Endothelial cell of umbilical vein (primary cell): ENCODE measurements at regions not wholly inside any gene's neighbourhood (a gene's known extent, or its start where the extent isn't known, plus 50 kb on each side); places are given as distances from the start of the nearest gene placed in this dataset.

Experiments used
- BruUV-seq: library from RNA; stranded (reverse); fragments of 400-500 nt; replicated peaks from 2 replicates; lab custom pipeline; 2021; lab: Mats Ljungman, UMichigan
- CTCF ChIA-PET: fragments of 300-600, 350-600 bp; sonication (Branson Sonifier 250); formaldehyde crosslinking; loops from one replicate; lab custom pipeline; 2021; ENCODE audit warnings: antibody characterized with exemption, inconsistent platforms; lab: Charles Lee
- POLR2A ChIA-PET: fragments of 300-600, 350-600 bp; sonication (Branson Sonifier 250); formaldehyde crosslinking; loops from one replicate; lab custom pipeline; 2021; ENCODE audit warnings: antibody characterized with exemption, inconsistent platforms; lab: Charles Lee
- DNase-seq: peaks from one replicate; pipeline ENCODE4 v3.0.0-alpha.2; 2011; ENCODE audit warnings: low read depth, low spot score
- FAIRE-seq: peaks from 2 replicates; lab custom pipeline; 2011; peaks lifted over from hg19 to GRCh38; lab: Jason Lieb, UNC
- H2AFZ ChIP-seq: 2 replicates; pipeline ENCODE4 v1.6.0; 2012; ENCODE audit warnings: low read depth, low read length, control low read depth, inconsistent platforms
- H3K27ac ChIP-seq: 2 replicates; pipeline ENCODE4 v1.5.1; 2011; ENCODE audit warnings: low read depth, mild to moderate bottlenecking, control low read depth, low read length, moderate library complexity; ENCODE audit not compliant: insufficient read depth
- H3K27me3 ChIP-seq, 2 experiments: 2 replicates each; pipeline versions ENCODE4 v1.6.0 to v1.6.1; 2011; ENCODE audit warnings: low read length in 2 of 2, mixed read lengths in 1 of 2; ENCODE audit not compliant: control insufficient read depth in 2 of 2, insufficient read depth in 2 of 2
- H3K36me3 ChIP-seq, 2 experiments: 2 replicates in 1 of 2; 3 replicates in 1 of 2; pipeline ENCODE4 v1.5.1; 2011; ENCODE audit warnings: low read length in 2 of 2, mild to moderate bottlenecking in 1 of 2, moderate library complexity in 1 of 2; ENCODE audit not compliant: control insufficient read depth in 2 of 2, insufficient read depth in 2 of 2; ENCODE audit errors: extremely low read depth in 1 of 2
- H3K4me1 ChIP-seq: 3 replicates; pipeline ENCODE4 v1.5.1; 2011; ENCODE audit warnings: mild to moderate bottlenecking, low read length; ENCODE audit not compliant: control insufficient read depth, insufficient read depth; ENCODE audit errors: extremely low read depth
- H3K4me2 ChIP-seq: 2 replicates; pipeline ENCODE4 v1.6.1; 2011; ENCODE audit warnings: low read length, control low read depth, mixed read lengths; ENCODE audit not compliant: insufficient read depth
- H3K4me3 ChIP-seq, 3 experiments: fragments of 200-600 bp in 1 of 3; sonication (generic), shearing (Covaris generic) in 1 of 3; replicated peaks in 1 of 3; 2 replicates each; pipeline ENCODE4 v1.5.1; 2011 to 2016; ENCODE audit warnings: control low read depth in 3 of 3, low read length in 3 of 3, mild to moderate bottlenecking in 2 of 3, inconsistent platforms in 1 of 3, low read depth in 1 of 3, moderate library complexity in 1 of 3; ENCODE audit not compliant: insufficient read depth in 1 of 3
- H3K79me2 ChIP-seq: 2 replicates; pipeline ENCODE4 v1.6.0; 2012; ENCODE audit warnings: low read length, inconsistent platforms; ENCODE audit not compliant: control insufficient read depth, insufficient read depth
- H3K9ac ChIP-seq: replicated peaks from 2 replicates; pipeline ENCODE3; 2011; ENCODE audit warnings: low read length, control low read depth; ENCODE audit not compliant: insufficient read depth; ENCODE audit errors: extremely low read depth
- H3K9me1 ChIP-seq: replicated peaks from 3 replicates; pipeline ENCODE4 v1.6.0; 2011; ENCODE audit warnings: mild to moderate bottlenecking, low read length; ENCODE audit not compliant: control insufficient read depth, insufficient read depth; ENCODE audit errors: extremely low read depth
- H3K9me3 ChIP-seq: replicated peaks from 2 replicates; pipeline ENCODE4 v1.5.1; 2012; ENCODE audit warnings: low read length, inconsistent platforms; ENCODE audit not compliant: control insufficient read depth, insufficient read depth
- H4K20me1 ChIP-seq: replicated peaks from 2 replicates; pipeline ENCODE3; 2011; ENCODE audit warnings: mild to moderate bottlenecking, low read length; ENCODE audit not compliant: control insufficient read depth, insufficient read depth; ENCODE audit errors: extremely low read depth
- EZH2 ChIP-seq: IDR thresholded peaks from 2 replicates; pipeline ENCODE4 v1.6.1; 2012; ENCODE audit warnings: borderline replicate concordance, low read depth, mild to moderate bottlenecking, moderate library complexity, low read length, inconsistent platforms; ENCODE audit not compliant: severe bottlenecking
- FOS ChIP-seq: IDR thresholded peaks from 2 replicates; pipeline ENCODE4 v1.6.1; 2011; ENCODE audit warnings: mild to moderate bottlenecking, low read length, moderate library complexity, borderline replicate concordance; ENCODE audit not compliant: insufficient read depth
- GATA2 ChIP-seq: IDR thresholded peaks from 2 replicates; pipeline ENCODE4 v1.7.0; 2011; ENCODE audit warnings: low read depth, mild to moderate bottlenecking, moderate library complexity, mixed read lengths, low read length; ENCODE audit not compliant: insufficient read length, insufficient read depth
- JUN ChIP-seq: IDR thresholded peaks from 2 replicates; pipeline ENCODE4 v1.6.1; 2011; ENCODE audit warnings: borderline replicate concordance, low read depth; ENCODE audit not compliant: insufficient read length, insufficient read depth
- MAX ChIP-seq: IDR thresholded peaks from 2 replicates; pipeline ENCODE4 v1.6.1; 2011; ENCODE audit not compliant: insufficient read depth, insufficient read length
- MYC ChIP-seq: IDR thresholded peaks from one replicate; pipeline ENCODE4 v1.6.1; 2011; ENCODE audit warnings: mild to moderate bottlenecking, low read depth, low read length
- POLR2A ChIP-seq: IDR thresholded peaks from 2 replicates; pipeline ENCODE4 v1.6.1; 2012; ENCODE audit warnings: low read depth, mild to moderate bottlenecking, control low read depth, low read length
- POLR2AphosphoS5 ChIP-seq: IDR thresholded peaks from 2 replicates; pipeline ENCODE4 v1.6.1; 2012; ENCODE audit warnings: low read depth, mild to moderate bottlenecking, control low read depth, low read length, moderate library complexity; ENCODE audit not compliant: insufficient read depth
- dilution Hi-C: fragments of 300-500 bp; cut with MboI; formaldehyde crosslinking; loops from one replicate; pipeline ENCODE4 v1.15.0; 2019; ENCODE audit warnings: low sequenced_read_pairs; ENCODE audit not compliant: extremely low pct_ligation_motif_present
- intact Hi-C: fragments of 100-400 bp; cut with micrococcal nuclease; formaldehyde crosslinking; loops from one replicate; pipeline ENCODE4 v1.10.0; 2022
- TF ChIP-seq, protein P1 (sequence below), 2 donors: IDR thresholded peaks; 1 replicate in 1 of 2; 2 replicates in 1 of 2; pipeline ENCODE4 v1.5.1; 2011; ENCODE audit warnings: low read length in 2 of 2, mild to moderate bottlenecking in 2 of 2, moderate library complexity in 2 of 2, control low read depth in 1 of 2, inconsistent platforms in 1 of 2, low read depth in 1 of 2; ENCODE audit not compliant: insufficient read depth in 1 of 2; ENCODE audit errors: extremely low read depth in 1 of 2

DNA sequence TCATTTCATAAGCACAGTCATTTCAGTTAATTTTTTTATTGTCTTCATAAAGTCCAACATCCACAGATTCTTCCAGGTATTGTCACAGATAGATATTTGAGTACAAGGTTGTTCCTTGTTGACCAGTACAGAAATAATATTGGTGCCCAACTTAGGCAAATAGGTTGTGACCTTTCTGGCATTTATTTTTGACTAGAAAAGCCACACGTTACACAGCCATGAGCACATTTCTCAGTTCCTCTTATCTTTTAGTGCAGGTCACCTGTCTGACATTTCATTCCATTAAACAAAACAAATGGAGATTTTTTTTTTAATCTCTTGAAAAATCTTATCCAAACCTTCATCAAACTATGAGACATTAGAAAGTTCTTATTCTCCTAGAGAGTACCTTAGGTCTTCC, 428.8 kb downstream of the ZNF521 start:
- Histone ChIP-seq H3K9me3 (no peaks in the 10 kb centered on the region), H4K20me1 (no peaks in the 10 kb centered on the region), H3K4me3 (no peak overlapping the region), H3K4me1 (peaks cover 9% of the 10 kb centered on the region), H3K27ac (no peak overlapping the region), H3K9me1 (no peaks in the 10 kb centered on the region), H3K79me2 (no peaks in the 10 kb centered on the region), H3K36me3 (no peaks in the 10 kb centered on the region), H3K27me3 (no peaks in the 10 kb centered on the region), H3K9ac (no peak overlapping the region), H3K4me2 (no peak overlapping the region), H2AFZ (no peak overlapping the region)
- DNase-seq, result no peak
- intact Hi-C loops (no loop called here), dilution Hi-C loops (no loop called here)
- ChIA-PET CTCF (no interaction called here), POLR2A (no interaction called here)
- TF ChIP-seq MAX, result no peak
- TF ChIP-seq, protein P1, sequence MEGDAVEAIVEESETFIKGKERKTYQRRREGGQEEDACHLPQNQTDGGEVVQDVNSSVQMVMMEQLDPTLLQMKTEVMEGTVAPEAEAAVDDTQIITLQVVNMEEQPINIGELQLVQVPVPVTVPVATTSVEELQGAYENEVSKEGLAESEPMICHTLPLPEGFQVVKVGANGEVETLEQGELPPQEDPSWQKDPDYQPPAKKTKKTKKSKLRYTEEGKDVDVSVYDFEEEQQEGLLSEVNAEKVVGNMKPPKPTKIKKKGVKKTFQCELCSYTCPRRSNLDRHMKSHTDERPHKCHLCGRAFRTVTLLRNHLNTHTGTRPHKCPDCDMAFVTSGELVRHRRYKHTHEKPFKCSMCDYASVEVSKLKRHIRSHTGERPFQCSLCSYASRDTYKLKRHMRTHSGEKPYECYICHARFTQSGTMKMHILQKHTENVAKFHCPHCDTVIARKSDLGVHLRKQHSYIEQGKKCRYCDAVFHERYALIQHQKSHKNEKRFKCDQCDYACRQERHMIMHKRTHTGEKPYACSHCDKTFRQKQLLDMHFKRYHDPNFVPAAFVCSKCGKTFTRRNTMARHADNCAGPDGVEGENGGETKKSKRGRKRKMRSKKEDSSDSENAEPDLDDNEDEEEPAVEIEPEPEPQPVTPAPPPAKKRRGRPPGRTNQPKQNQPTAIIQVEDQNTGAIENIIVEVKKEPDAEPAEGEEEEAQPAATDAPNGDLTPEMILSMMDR (IDR thresholded peaks at IDR 0.05; ENCODE audit: extremely low read depth in 1 of 2, insufficient read depth in 1 of 2, low read depth in 1 of 2, low read length in 2 of 2), result no peak
- no peak for TF ChIP-seq FOS
- no peak for TF ChIP-seq POLR2AphosphoS5
- TF ChIP-seq POLR2A, result no peak
- TF ChIP-seq EZH2, result no peak
- no peak for TF ChIP-seq MYC
- TF ChIP-seq GATA2, result no peak
- TF ChIP-seq JUN, result no peak
- no TSS peak for BruUV-seq
- no peak for FAIRE-seq
